HG02642 (cell line): ENCODE measurements at regions not wholly inside any gene's neighbourhood (a gene's known extent, or its start where the extent isn't known, plus 50 kb on each side); places are given as distances from the start of the nearest gene placed in this dataset.

Experiments used
- ATAC-seq: cut with Tn5 transposase; IDR thresholded peaks from one replicate; pipeline ENCODE4 v1.9.1; 2021; ENCODE audit warnings: mild to moderate bottlenecking; ENCODE audit not compliant: unreplicated experiment, poor library complexity

GRCh38 chr13:70732611-70733010 is 624.4 kb upstream of the KLHL1 start:
- ATAC-seq = no peak

- no peak for ATAC-seq
Measured at GRCh38 chr13:70729369-70729768, 621.1 kb upstream of the KLHL1 start.

- ATAC-seq = no peak
Measured at GRCh38 chr13:70723732-70724131, 615.5 kb upstream of the KLHL1 start.

- no peak for ATAC-seq
Measured at GRCh38 chr13:70720386-70720785, 612.1 kb upstream of the KLHL1 start.

- no peak for ATAC-seq
Measured at GRCh38 chr13:70714993-70715392, 606.7 kb upstream of the KLHL1 start.

- ATAC-seq = no peak
Measured at GRCh38 chr13:70708775-70709174, 600.5 kb upstream of the KLHL1 start.

GRCh38 chr13:70703755-70704154 is 595.5 kb upstream of the KLHL1 start:
- ATAC-seq = no peak

- no peak for ATAC-seq
Measured at GRCh38 chr13:70694996-70695715, 586.9 kb upstream of the KLHL1 start.

GRCh38 chr13:70668983-70669382 is 560.7 kb upstream of the KLHL1 start:
- no peak for ATAC-seq

- no peak for ATAC-seq
Measured at GRCh38 chr13:70668293-70668692, 560.0 kb upstream of the KLHL1 start.

GRCh38 chr13:70666883-70667556 is 558.8 kb upstream of the KLHL1 start:
- ATAC-seq = no peak

- no peak for ATAC-seq
Measured at GRCh38 chr13:70662231-70662940, 554.1 kb upstream of the KLHL1 start.

- no peak for ATAC-seq
Measured at GRCh38 chr13:70644052-70644451, 535.8 kb upstream of the KLHL1 start.

- ATAC-seq = no peak
Measured at GRCh38 chr13:70634893-70635292, 526.6 kb upstream of the KLHL1 start.

- ATAC-seq = no peak
Measured at GRCh38 chr13:70630247-70630646, 522.0 kb upstream of the KLHL1 start.

- ATAC-seq = no peak
Measured at GRCh38 chr13:70623239-70623638, 515.0 kb upstream of the KLHL1 start.

- no peak for ATAC-seq
Measured at GRCh38 chr13:70622796-70623195, 514.5 kb upstream of the KLHL1 start.

- ATAC-seq = no peak
Measured at GRCh38 chr13:70619936-70620335, 511.7 kb upstream of the KLHL1 start.

GRCh38 chr13:70616847-70617246 is 508.6 kb upstream of the KLHL1 start:
- ATAC-seq = no peak

- no peak for ATAC-seq
Measured at GRCh38 chr13:70613295-70613694, 505.0 kb upstream of the KLHL1 start.

- ATAC-seq = no peak
Measured at GRCh38 chr13:70612881-70613280, 504.6 kb upstream of the KLHL1 start.
